Brain microvascular endothelial cell (primary cell): ENCODE measurements at regions not wholly inside any gene's neighbourhood (a gene's known extent, or its start where the extent isn't known, plus 50 kb on each side); places are given as distances from the start of the nearest gene placed in this dataset.

ENCODE experiments used
- DNase-seq: peaks from one replicate; pipeline ENCODE4 v3.0.0-alpha.2; 2020
- H3K27ac ChIP-seq: fragments of 250-450 bp; sonication (Bioruptor Pico); 2 replicates; pipeline ENCODE4 v1.5.1; 2020; ENCODE audit warnings: mild to moderate bottlenecking, moderate library complexity
- H3K27me3 ChIP-seq: fragments of 250-450 bp; sonication (Bioruptor Pico); replicated peaks from 2 replicates; pipeline ENCODE4 v1.5.1; 2020; ENCODE audit warnings: mild to moderate bottlenecking
- H3K36me3 ChIP-seq: fragments of 250-450 bp; sonication (Bioruptor Pico); replicated peaks from 2 replicates; pipeline ENCODE4 v1.5.1; 2020; ENCODE audit warnings: mild to moderate bottlenecking
- H3K4me3 ChIP-seq: 2 replicates; pipeline ENCODE4 v1.5.1; 2011; ENCODE audit warnings: low read depth, mild to moderate bottlenecking, control low read depth, low read length, moderate library complexity
- in situ Hi-C: cut with HindIII; loops from 2 replicates; pipeline ENCODE4 v1.10.0; 2017; ENCODE audit warnings: low sequenced_read_pairs, low pct_ligation_motif_present
- TF ChIP-seq, protein P1 (sequence below): IDR thresholded peaks from 2 replicates; pipeline ENCODE4 v1.5.1; 2011; ENCODE audit warnings: low read depth, mild to moderate bottlenecking, moderate library complexity, low read length, control low read depth, inconsistent platforms; ENCODE audit errors: missing control alignments

DNA sequence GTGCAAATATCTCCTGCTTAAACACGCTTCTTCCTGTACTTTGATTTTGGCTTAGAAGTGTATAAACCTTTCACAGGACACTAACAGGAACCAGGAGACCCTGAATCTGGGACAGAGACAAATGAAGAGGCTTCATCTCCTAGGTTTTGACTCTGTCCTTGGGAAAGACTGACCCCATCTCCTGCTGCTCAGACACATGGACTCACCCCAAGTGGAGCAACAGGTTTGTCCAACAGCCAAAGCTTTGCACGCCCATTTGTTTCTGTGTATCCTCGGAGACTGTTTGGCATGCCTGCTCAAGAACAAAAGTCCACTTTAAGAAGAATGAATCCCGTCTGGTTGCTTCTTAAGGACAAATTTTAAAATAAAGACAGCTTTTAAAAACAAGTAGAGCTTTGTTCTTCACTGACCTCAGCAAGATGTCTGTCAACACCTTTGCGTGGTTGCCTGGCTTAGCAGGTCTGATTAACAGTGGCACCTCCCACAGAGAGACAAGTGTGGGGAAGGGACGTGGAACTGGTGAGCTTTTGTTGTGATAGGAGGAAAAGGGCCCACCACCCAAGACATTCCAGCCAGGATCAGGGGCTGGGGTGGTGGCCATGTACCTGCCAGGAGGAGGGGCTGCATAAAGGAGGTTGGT lies 202.6 kb downstream of the SOD2 start:
- Histone ChIP-seq H3K27me3 (no peaks in the 10 kb centered on the region), H3K36me3 (no peaks in the 10 kb centered on the region), H3K4me3 (no peak overlapping the region), H3K27ac (no peak overlapping the region)
- in situ Hi-C loops, result no loop called here
- no peak for DNase-seq
- TF ChIP-seq, protein P1, sequence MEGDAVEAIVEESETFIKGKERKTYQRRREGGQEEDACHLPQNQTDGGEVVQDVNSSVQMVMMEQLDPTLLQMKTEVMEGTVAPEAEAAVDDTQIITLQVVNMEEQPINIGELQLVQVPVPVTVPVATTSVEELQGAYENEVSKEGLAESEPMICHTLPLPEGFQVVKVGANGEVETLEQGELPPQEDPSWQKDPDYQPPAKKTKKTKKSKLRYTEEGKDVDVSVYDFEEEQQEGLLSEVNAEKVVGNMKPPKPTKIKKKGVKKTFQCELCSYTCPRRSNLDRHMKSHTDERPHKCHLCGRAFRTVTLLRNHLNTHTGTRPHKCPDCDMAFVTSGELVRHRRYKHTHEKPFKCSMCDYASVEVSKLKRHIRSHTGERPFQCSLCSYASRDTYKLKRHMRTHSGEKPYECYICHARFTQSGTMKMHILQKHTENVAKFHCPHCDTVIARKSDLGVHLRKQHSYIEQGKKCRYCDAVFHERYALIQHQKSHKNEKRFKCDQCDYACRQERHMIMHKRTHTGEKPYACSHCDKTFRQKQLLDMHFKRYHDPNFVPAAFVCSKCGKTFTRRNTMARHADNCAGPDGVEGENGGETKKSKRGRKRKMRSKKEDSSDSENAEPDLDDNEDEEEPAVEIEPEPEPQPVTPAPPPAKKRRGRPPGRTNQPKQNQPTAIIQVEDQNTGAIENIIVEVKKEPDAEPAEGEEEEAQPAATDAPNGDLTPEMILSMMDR, result no peak

DNA sequence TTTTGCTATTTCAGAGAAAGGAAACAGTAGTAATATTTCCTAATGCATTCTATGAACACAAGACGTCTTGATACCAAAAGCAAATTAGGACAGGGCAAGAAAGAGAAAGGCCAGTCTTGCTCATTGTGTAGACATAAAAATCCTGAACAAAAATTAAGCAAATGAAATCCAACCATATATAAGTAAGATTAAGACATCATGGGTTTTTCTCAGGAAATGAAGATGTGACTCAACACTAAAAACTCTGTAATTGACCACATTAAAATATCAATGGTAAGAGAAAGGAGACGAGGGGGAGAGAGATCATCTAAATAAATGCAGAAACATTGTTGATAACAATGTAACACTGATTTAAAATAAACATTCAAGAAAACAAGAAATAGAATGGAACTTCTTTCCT lies 205.4 kb downstream of the SOD2 start:
- Histone ChIP-seq H3K36me3 (no peaks in the 10 kb centered on the region), H3K27me3 (no peaks in the 10 kb centered on the region), H3K27ac (no peak overlapping the region), H3K4me3 (no peak overlapping the region)
- no peak for DNase-seq
- in situ Hi-C loops, result no loop called here
- TF ChIP-seq, protein P1, result no peak

DNA sequence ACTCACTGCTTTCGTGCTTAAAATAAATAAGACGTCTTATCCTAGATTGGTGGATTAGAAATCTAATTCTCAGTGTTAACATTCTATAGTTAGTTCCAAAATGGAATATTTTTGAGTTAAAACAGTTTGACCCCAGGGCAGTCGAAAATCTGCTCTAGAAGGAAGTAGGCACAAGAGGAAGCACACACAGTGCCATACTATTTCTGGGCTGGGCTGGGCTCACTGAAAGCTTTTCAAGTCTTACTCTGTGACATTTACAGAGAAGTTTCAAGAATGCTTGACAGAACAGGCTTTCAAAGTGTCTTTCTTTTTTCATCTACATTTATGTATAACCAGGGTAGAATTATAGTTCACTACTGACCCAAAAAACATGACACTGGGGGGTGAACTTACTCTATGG lies 209.8 kb downstream of the SOD2 start:
- Histone ChIP-seq H3K27ac (no peak overlapping the region), H3K4me3 (no peak overlapping the region), H3K36me3 (no peaks in the 10 kb centered on the region), H3K27me3 (no peaks in the 10 kb centered on the region)
- TF ChIP-seq, protein P1, result no peak
- in situ Hi-C loops, result no loop called here
- no peak for DNase-seq

DNA sequence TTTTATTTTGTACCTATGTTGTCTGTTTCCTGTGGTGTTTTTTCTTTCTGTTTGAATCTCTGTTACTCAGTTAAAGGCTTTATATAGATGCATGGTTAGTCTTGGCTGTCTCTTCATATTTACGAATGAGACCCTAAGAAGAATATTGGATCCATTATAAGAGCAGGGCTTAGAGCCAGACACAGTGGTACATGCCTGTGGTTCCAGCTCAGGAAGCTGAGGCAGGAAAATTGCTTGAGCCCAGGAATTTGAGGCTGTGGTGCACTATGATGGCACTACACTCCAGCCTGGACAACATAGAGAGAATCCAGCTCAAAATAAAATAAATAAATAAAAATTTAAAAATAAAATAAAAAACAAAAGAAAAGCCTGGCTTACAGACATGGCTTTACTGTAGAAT lies 211.1 kb downstream of the SOD2 start:
- no peaks in the 10 kb centered on the region for H3K36me3 ChIP-seq
- TF ChIP-seq, protein P1, result no peak
- H3K27me3 ChIP-seq, result no peaks in the 10 kb centered on the region
- in situ Hi-C loops, result no loop called here
- no peak overlapping the region for H3K4me3 ChIP-seq
- no peak for DNase-seq
- no peak overlapping the region for H3K27ac ChIP-seq

DNA sequence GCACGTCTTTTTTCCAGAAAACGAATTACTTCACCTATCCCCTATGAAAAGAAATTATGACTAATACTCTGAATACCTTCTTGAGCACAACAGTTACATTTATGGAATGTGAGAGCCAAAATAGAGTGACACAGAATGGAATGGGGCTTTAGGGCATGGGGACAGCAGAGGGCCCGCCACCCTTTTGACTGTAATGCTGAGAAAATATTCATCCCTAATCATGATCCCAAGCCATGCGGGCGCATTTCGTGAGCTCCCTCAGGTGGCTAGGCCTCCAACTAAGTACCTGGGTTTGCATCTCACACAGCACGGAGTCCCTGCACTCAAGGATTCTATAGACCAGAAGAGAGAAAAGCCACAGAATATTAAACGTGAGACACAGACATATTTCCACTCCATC lies 212.6 kb downstream of the SOD2 start:
- H3K27me3 ChIP-seq, result no peaks in the 10 kb centered on the region
- no peak for DNase-seq
- TF ChIP-seq, protein P1, result no peak
- H3K36me3 ChIP-seq, result no peaks in the 10 kb centered on the region
- in situ Hi-C loops, result no loop called here
- H3K4me3 ChIP-seq, result no peak overlapping the region
- H3K27ac ChIP-seq, result no peak overlapping the region

DNA sequence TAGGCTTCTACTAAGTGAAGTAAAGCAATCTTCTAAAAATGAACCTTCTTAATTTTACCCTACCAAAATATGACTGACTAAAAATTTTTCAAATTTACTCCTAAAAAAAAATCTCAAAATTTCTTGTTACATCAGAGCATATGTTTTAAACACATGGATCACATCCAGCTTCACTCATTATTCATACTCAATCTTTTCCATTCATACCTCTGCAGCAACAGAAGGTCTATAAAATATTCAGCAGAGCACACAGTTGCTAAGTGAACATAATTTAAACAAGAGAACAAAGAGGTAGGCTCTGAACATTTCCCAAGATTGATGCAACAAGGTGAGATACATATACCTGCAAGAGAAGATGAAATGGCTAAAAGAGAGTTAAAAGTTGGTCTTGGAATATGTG lies 213.9 kb downstream of the SOD2 start:
- H3K27ac ChIP-seq, result no peak overlapping the region
- H3K4me3 ChIP-seq, result no peak overlapping the region
- in situ Hi-C loops, result no loop called here
- TF ChIP-seq, protein P1, result no peak
- H3K27me3 ChIP-seq, result no peaks in the 10 kb centered on the region
- no peaks in the 10 kb centered on the region for H3K36me3 ChIP-seq
- DNase-seq, result no peak
